DMS153 (cell line): ENCODE measurements at regions not wholly inside any gene's neighbourhood (a gene's known extent, or its start where the extent isn't known, plus 50 kb on each side); places are given as distances from the start of the nearest gene placed in this dataset.

Source experiments
- DNase-seq: peaks from one replicate; lab custom pipeline; 2025; lab: John Stamatoyannopoulos, UW

GRCh38 chr1:200354243-200354642 lies 55.6 kb downstream of the ZNF281 start:
- no peak for DNase-seq

DNA sequence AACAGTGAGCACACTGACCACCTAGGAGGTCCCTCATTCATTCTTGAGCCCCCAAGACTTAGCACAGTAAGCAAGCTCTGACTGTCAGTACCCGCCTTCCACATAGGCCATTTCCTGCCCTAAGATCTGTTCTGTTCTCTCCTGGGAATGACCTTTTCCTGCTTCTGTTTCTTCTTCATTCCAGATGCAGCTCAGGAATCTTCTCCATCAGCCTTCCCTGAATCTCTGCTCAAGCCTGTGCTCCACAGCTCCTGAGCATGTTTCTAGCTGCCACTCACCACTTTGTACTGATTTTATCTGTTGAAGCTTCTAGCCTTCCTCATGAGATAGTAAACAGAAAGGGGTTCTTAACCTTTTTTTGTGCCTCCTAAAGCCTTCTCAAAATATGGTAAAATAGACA lies 56.6 kb downstream of the ZNF281 start:
- no peak for DNase-seq

DNA sequence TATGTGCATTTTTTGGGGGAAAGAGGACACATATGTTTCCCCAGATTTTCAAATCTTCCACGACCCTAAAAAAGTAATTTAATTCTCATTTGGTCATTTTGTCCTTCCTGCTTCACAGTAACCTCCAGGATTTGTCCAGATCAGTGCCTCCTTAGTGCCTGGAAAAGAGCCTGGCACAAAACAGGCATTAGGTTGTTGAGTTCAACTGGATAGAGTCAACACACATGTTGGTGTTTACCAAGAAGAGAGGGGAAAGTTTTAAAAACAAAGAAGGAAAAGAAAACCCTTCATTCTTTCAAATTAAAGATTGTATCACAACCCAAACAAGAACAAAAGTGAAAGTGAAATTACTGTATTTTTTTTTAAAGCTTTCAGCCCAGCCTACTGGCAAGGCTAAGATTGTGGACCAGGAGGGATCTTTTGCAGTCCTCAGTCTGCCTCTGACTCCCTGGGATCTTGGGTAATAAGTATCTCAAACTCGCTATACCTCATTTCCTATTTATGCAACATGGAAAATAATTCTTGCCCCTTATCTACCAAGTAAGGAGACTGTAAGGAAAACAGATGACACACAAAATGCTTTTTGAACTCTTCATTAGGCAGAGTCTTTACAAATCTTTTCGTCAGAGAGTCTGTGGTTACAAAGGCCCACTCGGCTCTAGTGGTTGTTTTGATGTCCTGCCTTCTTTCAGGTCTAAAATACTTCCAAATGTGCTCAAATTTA lies 57.8 kb downstream of the ZNF281 start:
- no peak for DNase-seq

- no peak for DNase-seq
Measured at GRCh38 chr1:200351425-200351824, 58.4 kb downstream of the ZNF281 start.

DNA sequence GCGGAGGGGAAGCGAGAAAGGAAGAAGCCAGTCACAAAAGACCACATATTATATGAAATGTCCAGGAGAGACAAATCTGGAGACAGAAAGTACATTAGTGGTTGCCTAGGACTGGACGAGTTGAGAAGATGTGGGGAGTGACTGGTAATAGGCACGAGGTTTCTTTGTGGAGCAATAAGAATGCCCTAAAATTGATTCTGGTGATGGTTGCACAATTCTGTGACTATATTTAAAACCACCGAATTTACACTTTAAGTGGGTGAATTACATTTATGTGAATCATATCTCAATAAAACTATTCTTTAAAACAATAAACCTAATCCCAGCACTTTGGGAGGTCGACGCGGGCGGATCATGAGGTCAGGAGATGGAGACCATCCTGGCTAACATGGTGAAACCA lies 63.1 kb downstream of the ZNF281 start:
- no peak for DNase-seq

DNA sequence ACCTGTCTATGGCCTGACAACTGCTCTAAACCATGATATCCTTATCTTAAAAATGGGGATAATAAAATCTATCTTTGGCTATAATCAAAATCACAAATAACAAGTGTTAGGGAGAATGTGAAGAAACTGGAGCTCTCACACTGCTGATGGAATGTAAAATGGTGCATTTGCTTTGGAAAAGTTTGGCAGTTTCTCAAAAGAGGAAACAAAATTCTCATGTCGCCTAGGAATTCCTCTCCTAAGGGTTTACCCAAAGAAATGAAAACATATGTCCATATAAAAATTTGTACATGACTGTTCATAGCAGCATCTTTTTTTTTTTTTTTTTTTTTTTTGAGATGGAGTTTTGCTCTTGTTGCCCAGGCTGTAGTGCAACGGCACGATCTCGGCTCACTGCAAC lies 64.3 kb downstream of the ZNF281 start:
- DNase-seq: no peak

DNA sequence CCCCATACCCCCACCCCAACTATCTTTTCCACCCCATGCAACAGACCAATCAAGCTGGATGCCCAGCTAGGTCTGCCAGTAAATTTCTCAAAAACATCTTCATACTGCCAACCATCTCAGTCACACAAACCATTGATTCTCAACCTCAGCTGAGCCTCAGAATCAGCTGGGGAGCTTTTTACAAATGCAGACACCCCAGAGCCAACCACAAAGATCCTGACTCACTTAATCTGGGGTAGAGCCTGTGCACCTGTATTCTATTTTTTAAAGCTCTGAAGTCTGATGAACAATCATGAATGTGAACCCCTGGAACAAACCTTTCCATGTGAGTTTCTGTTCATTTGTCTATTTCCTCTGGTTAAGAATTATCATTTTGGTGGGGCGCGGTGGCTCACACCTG lies 66.0 kb downstream of the ZNF281 start:
- no peak for DNase-seq

DNA sequence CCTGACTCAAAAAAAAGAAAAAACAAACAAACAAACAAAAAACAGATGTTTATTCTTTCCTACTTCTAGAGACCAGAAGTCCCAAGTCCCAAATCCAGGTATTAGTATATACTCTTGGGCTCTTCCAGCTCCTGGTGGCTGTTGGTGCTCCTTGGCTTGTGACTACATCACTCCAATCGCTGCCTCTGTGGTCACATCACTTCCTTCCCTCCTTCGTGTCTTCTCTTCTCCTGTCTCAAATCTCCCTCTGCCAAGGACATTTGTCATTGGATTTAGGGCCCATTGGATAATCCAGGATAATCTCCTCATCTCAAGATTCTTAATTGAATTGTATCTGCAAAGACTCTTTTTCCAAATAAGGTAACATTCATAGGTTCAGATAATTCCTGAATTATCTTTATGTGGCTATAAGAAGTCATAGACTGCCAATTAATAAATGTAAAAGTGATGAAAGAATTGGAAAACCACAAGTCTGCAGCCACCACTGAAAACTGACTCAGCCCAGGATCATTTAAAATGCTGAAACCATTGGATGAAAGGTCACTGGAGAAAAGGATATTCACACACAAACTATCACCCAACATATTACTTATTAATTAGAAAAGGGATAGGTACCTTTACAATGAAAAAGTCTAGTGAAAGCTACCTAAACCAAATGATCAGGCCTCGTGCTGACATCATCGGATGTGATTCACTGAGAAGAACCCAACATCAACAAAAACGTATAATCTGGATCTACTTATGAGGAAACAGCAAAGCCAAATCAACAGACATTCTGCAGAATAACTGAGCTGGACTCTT lies 67.1 kb downstream of the ZNF281 start:
- DNase-seq: no peak

DNA sequence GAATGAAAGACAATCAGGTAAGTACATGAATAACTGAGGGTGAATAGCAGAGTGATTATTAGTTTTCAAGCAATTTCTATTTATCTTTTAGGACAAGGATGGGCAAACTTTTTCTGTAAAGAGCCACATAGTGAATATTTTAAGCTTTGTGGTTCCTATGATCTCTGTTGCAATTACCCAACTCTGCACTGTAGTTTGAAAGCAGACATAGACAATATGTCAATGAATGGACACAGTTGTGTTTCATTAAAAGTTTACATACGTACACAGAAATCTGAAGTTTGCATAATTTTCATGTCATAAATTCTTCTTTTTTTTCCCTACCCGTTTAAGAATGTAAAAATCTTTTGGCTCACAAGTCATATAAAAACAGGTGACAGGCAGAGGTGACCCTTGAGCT lies 71.4 kb downstream of the ZNF281 start:
- no peak for DNase-seq

DNA sequence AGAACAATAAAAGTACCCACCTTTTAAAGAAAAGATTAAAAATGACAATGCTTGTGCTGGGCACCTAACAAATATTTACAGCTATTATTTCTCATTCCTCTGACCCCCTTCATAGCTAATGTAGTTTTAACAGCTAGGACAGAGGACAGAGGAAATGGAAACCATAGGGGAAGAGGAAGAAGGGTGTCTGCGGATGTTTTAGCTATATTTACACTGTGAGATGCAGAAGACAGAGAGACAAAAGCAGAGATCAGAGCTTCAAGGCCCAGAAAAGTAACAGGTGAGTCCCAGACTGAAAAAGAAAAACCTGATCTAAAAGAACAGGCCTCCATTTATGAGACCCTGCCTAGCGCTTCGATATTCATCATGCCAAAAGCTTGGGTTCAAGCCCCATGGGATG lies 72.0 kb downstream of the ZNF281 start:
- no peak for DNase-seq

DNA sequence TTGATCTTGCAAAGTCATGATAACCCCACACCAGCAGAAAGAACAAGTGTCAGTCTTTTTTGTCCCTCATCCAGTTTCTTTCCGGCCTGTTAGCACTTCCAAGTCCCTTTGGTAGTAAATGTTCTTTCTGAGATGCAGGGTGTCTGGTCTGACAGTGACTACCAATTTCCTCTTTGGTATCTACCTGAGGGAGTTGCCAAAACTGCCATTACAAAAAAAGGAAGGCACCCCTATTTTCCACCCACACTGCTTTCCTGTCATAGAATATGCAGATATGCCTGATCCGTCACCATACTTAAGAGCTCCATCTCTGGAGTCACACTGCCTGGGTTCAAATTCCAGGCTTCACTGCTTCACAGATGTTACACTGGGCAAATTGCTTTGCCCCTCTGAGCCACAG lies 72.4 kb downstream of the ZNF281 start:
- no peak for DNase-seq

DNA sequence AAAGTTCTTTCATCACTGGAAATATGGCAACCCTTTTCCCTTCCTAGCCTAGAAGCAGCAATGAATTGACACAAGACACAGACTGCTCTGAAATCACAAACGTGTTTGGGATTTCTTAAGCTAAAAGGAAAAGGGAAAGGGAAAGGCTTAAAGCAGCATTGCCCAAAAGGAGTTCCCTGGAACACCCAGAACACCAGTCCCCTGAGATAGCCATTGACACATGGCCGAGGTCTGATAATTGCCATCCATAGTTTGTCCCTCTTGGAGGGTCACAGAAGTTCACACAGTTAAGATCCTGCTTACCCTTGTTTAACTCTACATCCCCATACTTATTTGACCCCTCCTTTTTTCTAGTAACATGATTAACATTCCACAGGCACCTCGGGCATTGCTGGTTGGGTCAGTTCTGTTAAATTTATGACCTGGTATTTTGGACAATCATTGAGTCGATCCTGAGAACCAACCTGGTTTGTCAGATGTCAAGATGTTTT lies 72.9 kb downstream of the ZNF281 start:
- DNase-seq: no peak

DNA sequence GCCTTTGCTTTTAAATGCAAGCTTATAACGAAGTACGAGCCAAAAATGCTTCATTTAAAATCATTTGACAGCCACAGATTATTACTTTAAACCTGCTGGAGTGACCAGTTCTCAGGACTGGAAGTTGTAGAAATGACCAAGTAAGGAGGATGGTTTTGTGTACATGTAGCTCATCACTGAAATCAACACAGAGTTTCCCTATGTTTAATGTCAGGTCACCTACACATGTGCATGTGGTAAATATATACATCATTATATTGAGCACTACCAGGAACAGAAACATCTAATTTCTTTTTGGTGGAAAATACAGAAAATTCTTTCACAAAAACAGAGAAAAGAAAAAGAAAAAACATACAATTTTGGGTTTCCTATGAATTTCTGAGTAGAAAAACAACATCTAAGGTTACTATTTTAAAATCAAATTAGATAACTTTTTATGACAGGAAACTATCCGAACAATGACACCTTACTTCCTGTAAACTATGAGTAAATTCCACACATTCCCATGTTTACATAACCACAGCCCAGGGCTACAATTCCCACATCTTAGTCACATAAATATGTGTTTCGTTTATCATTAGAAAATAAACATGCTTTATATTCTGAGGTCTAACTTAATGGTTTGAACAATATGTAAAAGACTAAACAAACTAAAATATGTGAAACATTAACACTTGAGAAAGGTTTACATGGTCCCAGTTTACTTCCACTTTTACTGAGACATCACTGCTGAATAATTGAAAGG lies 73.6 kb downstream of the ZNF281 start:
- DNase-seq: no peak

DNA sequence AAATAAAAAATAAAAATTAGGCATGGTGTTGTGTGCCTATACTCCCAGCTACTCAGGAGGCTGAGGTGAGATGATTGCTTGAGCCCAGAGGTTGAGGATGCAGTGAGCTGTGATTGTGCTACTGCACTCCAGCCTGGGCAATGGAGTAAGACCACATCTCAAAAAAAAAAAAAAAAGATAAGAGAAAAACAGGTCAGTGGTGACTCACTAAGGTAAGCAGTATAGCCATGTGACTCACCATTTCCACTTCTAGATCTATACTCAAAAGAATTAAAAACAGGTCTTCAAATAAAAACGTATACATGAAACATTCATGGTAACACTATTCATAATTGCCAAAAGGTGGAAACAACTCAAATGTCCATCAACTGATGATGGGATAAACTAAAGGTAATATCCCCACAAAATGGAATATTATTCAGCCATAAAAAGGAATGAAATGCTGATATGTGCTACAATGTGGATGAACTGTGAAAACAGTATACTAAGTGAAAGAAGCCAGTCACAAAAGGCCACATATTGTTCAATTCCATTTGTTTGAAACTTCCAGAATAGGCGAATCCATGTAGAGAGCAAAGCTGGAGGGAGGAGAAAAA lies 75.1 kb downstream of the ZNF281 start:
- DNase-seq: no peak

DNA sequence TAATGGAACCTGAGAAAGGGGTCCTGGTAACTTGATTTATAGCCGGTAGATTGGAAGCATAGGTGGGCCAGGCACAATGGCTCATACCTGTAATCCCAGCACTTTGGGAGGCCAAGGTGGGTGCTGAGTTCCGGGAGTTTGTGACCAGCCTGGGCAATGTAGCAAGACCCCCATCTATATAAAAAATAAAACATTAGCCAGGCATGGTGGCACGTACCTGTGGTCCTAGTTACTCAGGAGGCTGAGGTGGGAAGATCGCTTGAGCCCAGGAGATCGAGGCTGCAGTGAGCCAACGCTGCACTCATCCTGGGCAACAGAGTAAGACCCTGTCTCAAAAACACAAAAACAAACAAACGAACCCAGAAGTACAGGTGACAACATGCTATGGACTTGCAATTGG lies 76.5 kb downstream of the ZNF281 start:
- DNase-seq: no peak

GRCh38 chr1:200332716-200333115 lies 77.1 kb downstream of the ZNF281 start:
- no peak for DNase-seq

GRCh38 chr1:200330741-200331428 lies 79.0 kb downstream of the ZNF281 start:
- no peak for DNase-seq

- no peak for DNase-seq
Measured at GRCh38 chr1:200329208-200329882, 80.5 kb downstream of the ZNF281 start.

DNA sequence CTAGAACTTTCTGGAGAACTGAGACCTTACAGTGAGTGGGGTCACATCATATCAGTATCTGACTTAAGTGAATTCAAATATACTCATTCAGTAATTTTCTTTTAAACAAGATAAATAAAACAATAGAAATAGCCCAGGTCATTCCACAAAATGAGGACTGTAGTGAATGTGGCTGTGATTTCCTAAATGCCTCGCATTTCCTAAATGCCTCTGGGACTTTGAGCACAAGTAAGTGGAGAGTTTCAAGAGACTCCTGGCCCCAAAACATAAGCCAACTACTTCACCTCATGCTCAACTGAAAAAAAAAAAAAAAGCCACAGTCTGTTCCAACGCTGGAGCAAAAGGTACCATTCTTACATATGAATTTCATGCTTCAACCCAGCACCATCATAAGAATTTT lies 81.5 kb downstream of the ZNF281 start:
- no peak for DNase-seq

DNA sequence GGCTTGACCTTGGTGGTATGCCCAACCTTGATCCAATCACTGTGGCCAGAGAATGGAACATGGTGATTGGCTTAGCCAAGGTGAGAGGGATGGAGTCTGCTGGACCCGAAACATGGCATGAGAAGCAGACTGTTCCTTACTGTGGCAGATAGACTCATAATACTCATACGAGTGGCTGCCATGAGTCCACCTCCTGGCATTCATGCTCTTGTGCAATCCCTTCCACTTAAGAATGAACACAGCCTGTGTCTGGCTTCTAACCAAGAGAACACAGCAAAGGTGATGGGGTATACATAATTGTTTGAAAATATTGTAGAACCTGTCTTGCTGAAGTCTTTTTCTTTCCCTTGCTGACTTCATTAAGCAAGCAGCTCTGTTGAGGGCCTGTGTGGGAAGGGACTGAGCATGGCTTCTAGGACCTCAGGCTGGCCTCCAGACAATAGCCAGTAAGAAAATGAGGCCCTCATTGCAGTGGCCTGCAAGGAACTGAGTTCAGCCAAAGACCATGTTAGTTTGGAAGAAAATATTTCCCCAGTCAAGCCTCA lies 85.9 kb downstream of the ZNF281 start:
- DNase-seq: no peak

GRCh38 chr1:200319148-200319547 lies 90.7 kb downstream of the ZNF281 start:
- DNase-seq: no peak
